ENCODE measurements at regions not wholly inside any gene's neighbourhood (a gene's known extent, or its start where the extent isn't known, plus 50 kb on each side); places are given as distances from the start of the nearest gene placed in this dataset.
"Not testable (repeated sequence)": the region's sequence is repeated elsewhere in the genome, so short reads cannot be mapped to it uniquely, and the experiment has no call there.

DNA sequence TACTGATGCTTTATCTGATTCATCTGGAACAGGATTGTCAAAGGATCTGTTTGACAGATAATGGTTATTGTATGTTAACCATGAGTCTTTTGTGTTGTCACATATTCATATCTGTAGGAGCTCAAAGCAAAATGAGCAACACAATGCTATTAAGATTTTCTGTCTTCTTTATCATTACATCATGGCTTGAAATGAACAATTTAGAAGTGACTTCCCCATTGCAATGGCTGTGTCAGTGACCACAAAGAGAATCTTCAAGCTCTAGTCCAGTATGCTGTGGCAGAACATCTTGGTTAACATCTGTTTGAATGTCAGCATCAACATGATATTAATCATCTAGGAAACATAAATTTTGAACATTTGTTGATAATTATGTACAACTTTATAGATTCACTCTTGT is 1148.5 kb downstream of the PLA2G4A start:
- no peak for DNase-seq

DNA sequence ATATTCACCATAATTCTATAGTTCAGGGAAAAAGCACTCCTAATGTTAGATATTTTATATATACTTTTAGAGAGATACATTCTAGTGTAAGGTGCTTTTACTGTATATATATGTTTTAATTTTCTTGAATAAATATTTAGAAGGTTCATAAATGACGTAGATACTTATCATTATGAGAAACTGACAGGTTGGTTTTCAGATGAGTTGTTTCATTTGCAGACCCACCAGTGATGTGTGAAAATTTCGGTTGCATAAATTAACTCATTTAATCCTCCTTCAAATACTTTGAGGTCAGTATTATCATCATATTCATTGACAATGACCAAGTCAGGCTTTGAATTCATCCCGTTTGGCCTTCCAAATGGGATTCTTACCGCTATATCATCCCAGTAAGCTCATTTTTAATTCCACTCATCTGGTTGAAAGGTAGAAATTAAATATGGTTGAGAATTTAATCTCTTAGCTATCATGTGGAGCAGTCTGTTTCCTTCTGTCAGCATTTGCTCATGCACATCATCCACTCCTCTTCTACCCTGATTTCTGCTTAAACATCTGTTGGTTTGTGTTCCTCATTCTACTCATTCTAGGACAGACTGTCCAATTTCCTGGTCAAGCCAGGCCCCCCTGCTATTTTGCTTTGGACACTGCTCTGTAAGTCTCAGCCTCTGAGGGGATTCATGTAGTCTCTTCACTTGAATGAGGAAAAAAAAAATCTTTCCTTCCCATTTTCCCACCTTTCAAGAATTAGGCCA is 1156.6 kb downstream of the PLA2G4A start:
- DNase-seq, result no peak

DNA sequence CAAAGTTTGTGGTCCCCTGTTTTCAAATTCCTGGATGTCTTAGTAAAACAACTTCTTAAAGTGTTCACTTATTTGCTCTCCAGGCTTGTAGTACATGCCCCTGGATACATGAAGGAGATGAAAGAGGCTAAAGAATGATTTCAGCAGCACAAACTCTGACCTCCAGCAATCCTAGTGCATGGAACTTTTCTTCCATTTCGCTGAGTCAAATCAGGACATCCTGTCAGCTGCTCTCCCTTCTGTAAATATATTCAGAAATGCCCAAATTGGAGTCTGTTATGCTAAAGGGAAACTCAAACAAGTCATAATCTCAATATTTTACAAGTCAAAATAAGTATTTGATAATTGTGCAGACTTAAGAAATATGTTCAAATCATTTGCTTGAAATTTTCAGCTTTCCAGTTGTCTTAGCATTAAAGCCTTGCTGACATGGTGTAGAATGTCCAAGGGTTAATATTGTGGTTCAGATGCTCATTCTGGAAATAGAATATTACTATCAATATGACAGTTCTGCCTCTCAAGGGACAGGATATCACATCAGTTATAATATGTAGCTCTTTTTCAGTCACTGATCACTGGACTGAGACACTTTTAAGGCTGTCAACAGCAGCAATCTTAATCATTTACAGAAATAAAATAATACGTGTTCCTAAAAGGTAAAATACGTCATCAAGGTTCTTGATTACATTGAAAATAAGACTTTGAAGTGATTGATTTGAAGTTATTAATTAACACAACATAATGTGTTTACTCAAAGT is 1157.3 kb downstream of the PLA2G4A start:
- DNase-seq, result no peak

DNA sequence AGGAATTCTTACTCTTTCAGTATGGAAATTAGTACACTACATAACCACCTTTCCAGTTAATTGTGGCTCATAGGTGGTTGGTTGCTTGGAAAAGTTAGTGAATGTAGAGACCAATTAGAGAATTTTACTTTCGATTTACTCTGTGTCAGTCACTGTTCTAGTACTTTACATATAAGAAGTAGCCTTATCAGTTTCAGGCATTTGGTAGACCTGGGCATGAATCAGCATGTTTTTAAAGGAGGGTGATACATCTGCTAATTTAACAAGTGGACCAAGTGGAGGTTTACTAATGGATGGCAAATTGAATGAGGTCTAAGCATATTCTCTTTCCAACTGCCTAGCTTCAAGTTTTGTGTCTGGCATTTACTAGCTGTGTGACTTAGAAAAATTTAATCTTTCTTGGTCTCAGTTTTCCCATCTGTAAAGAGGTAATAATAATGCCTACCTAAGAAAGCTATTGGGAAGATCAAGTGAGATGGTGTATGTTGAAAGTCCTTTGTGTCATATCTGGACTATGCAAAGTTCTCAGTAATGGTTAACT is 1158.6 kb downstream of the PLA2G4A start:
- no peak for DNase-seq

DNA sequence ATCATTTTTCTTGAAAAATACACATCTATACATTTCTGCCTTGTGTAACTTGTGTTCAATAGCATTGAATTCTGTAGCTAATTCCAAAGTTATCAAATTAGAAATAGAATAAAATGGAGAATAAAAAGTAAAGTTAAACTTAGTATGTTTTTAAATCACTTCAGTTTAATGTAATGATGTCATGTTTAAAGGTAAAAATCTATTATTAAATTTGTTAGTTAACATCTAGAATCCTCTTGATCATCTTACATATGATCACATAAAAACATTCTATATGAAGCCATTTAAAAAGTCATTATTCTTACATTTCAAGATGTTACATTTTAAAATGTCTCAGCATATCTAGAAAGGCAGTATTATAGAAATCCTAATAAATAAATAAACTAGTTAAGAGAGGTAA is 1163.2 kb downstream of the PLA2G4A start:
- no peak for DNase-seq

DNA sequence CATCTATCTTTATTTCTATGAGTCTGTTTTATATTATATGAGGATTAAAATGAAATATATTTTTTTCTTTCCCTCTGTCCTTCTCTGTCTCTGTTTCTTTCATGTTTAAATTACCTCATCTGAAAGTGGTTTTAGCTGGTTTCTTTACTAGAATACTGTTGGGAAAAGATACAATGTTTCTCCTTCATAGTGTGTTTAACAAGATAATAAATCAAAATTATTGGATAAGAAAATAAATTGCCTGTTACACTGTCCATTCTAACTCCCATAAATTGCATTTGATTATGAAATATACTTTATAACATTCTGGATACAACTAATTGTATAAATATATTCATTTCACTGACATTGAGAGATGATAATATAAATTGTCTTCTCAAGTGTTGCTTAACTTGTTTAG is 1168.0 kb downstream of the PLA2G4A start:
- no peak for DNase-seq

DNA sequence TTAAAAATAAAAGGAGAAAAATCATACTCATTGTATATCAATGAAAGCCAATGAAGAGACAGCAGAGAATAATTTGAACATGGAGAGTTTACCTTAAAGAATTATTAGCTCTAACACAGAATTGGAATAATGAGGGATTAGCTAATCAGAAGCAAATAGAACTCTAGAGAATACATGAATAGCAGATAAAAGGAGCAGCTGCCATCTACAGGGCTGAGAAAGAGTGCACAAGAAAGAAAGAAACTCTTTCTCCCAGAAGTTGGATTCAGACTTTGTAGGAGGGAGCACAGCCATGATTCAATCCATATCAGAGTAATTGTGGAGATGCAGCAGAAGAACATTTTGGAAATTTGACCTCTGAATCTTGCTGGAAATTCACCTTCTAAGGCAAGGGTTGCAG is 1171.2 kb downstream of the PLA2G4A start:
- no peak for DNase-seq

DNA sequence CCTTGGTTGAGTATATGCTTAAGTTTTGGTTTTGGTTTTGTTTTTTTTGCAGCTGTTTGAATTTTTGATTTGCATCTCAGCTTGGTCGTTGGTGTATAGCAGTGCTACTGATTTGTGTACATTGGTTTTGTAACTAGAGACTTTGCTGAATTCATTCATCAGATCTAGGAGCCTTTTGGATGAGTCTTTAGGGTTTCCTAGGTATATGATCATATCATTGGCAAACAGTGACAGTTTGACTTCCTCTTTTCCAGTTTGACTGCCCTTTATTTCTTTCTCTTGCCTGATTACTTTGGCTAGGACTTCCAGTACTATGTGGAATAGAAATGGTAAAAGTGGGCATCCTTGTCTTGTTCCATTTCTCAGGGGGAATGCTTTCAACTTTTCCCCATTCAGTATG is 1174.9 kb downstream of the PLA2G4A start:
- not testable (repeated sequence) for DNase-seq

DNA sequence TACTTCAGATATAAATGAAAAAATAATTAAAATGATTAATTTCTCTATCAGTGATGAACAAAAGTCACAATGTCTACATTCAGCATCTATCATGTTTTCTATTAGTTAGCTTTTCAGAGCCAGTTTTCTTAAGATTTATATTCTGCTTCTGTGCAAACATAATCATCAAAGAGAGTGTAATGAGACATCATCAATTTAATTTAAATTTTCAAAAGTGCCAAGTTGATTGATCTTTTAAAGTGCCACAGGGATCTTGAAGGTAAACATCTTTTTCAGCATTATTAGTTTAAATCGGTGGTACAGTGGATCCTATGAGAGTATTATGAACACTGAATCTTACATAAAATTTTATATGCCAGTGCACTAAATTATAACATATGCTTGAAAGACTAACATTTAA is 1176.1 kb downstream of the PLA2G4A start:
- DNase-seq, result no peak

DNA sequence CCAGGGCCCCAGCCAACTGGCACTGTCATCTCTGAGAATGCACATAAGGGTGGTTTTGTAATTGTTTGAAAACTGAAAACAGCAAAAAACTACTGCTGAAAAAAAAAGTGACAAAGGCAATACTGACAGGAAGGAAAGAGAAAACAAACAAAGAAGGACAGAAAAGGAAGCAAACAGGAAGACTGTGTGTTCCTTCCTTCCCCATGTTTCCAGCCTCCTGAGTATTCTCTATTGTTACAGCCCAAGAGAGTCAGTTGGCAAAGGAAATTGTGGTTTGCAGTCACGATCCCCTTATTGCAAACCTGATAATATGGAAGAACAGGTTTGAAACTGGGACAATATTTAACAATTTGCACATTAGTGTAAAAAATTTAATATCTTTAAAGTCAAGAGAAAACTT is 1177.6 kb downstream of the PLA2G4A start:
- no peak for DNase-seq

DNA sequence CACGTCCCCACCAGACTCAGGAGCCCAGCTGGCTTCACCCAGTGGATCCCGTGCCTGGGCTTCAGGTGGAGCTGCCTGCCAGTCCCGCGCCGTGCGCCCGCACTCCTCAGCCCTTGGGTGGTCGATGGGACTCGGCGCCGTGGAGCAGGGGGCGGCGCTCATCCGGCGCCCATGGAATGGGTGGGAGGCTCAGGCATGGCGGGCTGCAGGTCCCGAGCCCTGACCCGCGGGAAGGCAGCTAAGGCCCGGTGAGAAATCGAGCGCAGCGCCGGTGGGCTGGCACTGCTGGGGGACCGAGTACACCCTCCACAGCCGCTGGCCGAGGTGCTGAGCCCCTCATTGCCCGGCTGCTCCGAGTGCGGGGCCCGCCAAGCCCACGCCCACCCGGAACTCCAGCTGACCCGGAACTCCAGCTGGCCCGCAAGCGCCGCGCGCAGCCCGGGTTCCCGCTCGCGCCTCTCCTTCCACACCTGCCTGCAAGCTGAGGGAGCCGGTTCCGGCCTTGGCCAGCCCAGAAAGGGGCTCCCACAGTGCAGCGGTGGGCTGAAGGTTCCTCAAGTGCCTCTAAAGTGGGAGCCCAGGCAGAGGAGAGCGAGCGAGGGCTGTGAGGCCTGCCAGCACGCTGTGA is 1184.6 kb downstream of the PLA2G4A start:
- DNase-seq, result not testable (repeated sequence)

DNA sequence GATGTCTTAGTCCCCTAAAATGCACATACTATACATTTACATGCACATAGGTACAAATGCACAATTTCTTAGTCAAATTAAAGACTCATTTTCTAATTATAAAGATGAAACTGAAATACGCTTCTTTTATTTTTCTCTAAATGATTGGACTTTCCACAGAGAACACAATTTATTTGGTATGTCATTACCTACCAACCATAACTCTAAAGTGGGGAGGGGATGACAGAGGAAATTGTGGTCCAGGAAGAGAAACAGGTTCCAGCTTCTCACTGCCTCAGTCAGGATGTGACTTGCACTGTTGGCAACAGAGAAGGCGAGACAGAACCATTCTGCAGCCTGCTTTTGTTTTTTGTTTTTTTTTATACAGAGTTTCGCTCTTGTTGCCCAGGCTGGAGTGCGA is 1189.2 kb downstream of the PLA2G4A start:
- DNase-seq, result no peak

DNA sequence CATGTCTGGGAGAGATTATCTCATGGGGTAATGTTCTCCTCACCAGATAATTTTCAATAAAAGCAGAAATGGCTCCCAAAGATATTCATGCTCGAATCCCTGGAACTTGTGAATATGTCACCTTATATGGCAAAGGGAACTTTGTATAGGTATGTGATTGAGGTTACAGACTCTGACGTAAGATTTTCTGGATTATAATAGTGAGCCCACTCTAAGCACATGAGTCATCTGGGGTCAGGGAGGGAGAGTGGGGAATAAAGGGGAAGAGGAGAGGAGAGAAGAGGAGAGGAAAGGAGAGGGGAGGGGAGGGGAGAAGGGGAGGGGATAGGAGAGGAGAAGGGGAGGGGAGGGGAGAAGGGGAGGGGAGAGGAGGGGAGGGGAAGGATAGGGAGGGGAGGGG is 1193.9 kb downstream of the PLA2G4A start:
- no peak for DNase-seq

DNA sequence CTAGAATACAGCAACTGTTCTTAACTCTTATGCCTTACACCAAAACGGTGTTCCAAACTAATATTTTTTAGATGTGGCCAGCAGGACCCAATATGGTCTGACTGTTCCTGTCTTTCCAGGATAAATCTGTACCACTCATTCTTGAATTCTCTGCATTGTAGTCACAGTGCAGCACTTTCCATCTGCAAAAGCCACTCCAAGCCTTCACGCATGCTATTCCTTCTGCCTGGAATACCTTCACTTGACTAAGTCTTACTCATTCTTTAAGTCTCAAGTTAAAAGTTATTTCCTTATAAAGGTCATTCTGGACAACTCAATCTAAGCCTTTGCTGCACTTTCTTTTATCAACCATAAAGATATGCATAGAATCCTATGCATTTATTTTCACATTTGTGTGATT is 1194.5 kb downstream of the PLA2G4A start:
- no peak for DNase-seq

DNA sequence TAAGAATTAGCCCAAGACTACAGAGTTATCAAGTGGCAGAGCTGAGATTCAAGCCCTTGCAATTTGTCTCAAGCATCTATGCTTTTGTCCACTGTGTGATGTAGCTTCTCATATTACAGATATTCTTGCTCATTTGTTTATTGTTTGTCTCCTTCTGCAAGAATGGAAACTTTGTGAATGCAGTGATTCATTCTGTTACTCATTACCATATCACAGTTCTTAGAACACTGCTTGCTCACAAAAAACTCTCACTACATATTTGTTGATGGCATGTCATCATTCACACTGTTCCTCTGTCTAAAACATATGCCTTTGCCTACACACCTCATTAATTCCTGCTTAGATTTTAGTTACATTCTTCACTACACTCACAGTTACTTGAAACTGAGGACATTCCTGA is 1198.9 kb downstream of the PLA2G4A start:
- DNase-seq, result no peak

DNA sequence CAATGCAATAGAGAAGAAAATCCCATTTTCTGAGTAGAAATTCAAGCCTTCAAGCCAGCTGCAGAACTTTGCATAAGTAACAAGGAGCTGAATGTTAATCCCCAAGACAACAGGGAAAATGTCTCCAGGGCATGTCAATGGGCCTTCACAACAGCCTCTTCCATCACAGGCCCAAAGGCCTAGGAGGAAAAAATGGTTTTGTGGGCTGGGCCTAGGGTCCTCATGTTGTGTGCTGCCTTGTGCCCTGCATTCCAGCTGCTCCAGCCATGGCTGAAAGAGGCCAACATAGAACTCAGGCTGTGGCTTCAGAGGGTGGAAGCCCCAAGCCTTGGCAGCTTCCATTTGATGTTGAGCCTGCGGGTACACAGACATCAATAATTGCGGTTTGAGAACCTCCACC is 1208.8 kb downstream of the PLA2G4A start:
- DNase-seq, result not testable (repeated sequence)

DNA sequence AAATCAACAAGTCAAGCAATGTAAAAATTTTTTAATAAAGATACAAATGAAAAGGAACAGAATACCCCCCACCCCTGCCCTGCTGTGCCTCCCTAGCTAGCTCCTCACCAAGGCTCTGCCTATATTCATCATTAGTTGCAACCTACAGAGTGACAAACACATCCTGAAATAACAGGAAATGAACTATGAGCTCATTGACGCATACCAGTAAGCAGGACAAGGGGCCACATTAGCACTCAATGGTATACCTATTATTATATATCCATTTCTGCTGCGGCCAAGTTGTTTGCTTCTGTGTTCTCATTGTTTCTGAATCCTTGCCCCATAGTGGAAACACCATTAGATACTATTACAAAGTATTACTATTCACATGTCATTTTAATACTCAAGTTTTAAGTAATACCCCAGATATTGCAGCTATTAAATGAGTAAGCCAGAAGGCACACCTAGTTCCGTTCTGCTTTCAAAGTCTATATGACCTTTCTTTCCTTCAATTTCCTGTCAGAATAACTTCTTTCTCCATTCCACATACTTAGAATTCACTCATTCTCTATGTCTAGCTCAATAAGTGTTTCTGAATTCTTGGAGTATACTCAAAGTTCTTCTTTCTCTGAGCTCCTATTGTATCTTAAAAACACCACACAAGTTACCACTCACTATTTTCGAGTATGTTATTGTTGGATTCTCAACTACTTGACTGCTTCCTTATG is 1214.9 kb downstream of the PLA2G4A start:
- no peak for DNase-seq

DNA sequence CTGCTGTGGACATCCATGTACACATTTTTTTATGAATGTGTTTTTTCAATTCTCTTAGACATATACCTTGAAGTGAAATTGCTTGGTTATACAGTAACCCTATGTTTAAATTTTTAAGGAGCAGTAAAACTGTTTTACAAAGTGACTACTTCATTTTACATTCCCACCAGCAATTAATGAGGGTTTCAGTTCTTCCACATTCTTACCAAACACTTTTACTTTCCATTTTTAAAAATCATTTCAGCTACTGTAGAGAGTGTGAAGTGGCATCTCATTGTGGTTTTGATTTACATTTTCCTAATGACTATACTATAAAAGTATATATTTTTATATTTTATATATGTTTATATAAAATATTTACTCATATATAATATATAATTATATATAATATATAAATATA is 1221.5 kb downstream of the PLA2G4A start:
- DNase-seq, result no peak

DNA sequence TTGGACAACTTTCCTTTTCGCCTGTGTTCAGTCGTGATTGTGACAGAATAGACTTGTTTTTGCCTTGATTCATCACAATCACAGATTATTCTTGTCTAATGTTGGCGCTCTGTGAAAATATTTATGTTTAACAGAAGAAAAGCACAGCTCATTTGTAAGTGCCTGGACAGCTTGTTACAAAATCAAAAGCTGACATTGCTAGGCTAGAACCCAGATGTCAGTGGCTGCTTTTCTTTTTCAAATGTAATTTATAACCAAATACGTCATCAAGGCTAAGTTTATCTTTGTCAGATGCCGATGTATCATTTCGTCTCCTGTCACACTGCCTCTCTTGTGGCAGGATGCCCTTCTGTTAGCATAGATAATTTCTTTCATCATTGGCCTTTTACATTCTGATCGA is 1227.3 kb downstream of the PLA2G4A start:
- no peak for DNase-seq

DNA sequence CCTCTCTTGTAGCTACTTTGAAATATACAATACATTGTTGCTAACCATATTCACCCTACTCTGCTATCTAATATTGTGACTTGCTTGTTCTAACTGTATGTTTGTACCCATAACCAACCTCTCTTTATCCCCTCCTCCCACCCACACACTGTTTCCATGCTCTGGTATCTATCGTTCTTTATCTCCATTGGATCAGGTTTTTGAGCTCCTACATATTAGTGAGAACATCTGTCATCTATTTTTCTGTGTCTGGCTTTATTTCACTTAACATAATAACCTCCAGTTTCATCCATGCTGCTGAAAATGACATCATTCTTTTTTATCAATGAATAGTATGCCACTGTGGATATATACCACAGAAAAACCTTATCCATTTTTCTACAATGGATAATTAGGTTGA is 1230.1 kb downstream of the PLA2G4A start:
- DNase-seq, result no peak

DNA sequence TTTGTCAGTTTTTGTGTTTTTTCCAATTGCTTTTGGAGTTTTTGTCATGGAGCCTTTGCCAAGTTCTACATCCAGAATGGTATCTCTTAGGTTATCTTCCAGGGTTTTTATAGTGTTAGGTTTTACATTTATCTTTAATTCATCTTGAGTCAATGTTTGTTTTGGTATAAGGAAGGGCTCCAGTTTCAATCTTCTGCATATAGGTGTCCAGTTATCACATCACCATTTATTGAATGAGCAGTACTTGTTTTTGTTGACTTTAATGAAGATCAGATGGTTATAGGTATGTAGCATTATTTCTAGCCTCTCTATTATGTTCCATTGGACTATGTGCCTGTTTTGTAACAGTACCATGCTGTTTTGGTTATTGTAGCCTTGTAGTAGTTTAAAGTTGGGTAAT is 1233.1 kb downstream of the PLA2G4A start:
- DNase-seq, result no peak

DNA sequence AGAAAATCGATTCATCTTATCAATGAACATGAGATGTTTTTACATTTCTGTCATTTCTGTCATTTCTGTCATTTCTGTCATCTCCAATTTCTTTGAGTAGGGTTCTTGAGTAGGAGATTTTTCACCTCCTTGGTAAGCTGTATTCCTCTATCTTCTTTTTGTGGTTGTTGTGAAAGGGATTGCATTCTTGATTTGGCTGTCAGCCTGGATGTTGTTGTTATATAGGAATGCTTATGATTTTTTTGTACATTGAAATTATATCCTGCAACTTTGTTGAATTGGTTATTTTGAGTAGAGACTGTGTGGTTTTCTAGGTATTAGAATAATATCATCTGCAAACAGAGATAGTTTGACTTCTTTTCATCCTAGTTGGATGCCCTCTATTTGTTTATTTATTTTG is 1233.7 kb downstream of the PLA2G4A start:
- DNase-seq, result no peak

DNA sequence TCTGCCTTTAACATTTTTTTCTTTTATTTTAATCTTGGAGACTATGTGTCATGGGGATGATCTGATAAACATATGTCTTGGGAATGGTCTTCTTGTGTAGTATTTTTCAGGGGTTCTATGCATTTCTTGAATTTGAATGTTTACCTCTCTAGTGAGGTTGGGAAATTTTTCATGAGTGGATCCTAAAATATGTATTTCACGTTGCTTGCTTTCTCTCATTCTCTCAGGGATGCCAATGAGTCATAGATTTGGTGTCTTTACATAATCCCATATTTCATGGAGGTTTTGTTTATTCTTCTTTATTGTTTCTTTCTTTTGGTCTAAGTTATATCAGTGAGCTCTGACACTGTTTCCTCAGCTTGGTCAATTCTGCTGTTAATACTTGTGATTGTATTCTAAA is 1237.2 kb downstream of the PLA2G4A start:
- no peak for DNase-seq
